ENCODE measurements at regions not wholly inside any gene's neighbourhood (a gene's known extent, or its start where the extent isn't known, plus 50 kb on each side); places are given as distances from the start of the nearest gene placed in this dataset.
A peak's percentile ranks its signal among the peaks of the same experiment; 100 is the strongest.

DNA sequence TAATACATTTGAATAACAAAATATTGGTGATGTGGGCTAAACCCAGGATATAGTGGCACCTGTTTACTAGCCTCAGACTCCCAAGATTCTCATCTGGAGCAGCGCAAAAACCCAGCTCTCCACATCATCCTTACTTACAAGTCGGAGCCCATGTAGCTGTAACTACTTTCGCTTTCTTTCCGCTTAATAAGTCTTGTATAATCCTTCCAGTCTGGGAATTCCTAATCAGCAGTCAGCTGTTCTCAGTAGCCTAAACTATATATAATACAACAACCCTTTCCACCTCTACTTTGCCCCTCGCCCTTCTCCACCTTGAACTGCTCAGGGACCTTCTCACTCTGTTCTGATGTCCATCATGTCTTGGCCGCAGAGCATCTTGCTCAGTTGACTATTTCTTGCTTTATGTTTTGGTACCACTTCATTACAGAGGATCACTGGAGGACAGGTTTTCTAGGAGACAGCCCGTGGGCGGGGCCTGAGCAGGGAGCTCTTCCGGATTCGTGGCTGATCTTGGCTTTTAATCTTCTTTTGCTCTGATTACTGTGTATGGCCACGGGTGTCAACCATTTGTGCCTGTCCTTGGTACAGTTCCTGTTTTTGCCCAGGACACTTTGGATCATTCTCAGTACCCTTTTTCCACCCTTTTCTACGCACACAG, 119.9 kb upstream of the SERTAD2 start:
- TF ChIP-seq, protein P1, sequence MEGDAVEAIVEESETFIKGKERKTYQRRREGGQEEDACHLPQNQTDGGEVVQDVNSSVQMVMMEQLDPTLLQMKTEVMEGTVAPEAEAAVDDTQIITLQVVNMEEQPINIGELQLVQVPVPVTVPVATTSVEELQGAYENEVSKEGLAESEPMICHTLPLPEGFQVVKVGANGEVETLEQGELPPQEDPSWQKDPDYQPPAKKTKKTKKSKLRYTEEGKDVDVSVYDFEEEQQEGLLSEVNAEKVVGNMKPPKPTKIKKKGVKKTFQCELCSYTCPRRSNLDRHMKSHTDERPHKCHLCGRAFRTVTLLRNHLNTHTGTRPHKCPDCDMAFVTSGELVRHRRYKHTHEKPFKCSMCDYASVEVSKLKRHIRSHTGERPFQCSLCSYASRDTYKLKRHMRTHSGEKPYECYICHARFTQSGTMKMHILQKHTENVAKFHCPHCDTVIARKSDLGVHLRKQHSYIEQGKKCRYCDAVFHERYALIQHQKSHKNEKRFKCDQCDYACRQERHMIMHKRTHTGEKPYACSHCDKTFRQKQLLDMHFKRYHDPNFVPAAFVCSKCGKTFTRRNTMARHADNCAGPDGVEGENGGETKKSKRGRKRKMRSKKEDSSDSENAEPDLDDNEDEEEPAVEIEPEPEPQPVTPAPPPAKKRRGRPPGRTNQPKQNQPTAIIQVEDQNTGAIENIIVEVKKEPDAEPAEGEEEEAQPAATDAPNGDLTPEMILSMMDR (IDR thresholded peaks at IDR 0.05) = no peak
- ATAC-seq (ENCODE audit: low FRiP score) = no peak
- no peak for DNase-seq (ENCODE audit: low spot score)

DNA sequence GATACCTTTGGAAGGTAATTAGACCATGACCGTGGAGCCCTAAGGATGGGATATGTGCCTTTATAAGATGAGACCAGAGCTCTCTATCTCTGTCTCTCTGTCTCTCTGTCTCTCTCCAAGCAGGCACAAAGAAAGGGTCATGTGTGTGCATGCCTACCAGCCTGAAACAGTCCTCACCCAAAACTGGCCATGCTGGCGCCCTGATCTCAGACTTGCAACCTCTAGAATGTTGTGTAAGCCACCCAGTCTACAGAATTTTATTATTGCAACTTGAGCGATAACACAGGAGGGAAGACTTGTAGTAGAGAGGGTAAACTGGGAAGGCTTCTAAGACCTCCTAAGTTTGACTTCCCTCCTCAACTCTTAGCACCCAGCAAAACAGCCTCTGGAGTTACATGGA, 124.1 kb upstream of the SERTAD2 start:
- TF ChIP-seq, protein P1 (IDR thresholded peaks at IDR 0.05) = no peak
- no peak for DNase-seq (ENCODE audit: low spot score)

DNA sequence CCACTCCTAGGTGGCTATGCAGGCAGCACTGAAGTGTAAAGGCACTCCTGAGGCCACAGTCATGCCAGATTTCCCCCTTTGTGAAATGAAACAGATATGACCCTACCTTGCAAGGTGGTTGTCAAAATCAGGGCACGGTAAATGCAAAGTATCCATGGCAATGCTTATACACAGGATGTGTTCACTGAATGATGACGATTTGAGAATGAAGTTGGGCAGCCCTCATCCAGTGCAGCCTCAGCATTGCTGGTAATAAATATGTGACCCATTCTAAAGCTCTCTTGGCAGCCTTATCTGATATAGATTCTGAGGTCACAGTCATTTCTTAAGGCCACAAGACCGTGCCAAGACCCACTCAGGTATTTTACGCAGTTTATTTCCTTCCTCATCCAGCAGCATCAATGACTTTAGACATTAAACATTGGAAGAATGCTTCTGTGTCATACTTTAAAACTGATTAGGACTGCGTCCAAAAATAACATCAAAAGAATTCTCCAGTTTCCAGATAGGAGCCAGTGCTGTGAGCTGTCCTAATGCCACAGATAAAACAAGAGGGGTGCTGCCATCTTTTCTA, 125.5 kb upstream of the SERTAD2 start:
- ATAC-seq (ENCODE audit: low FRiP score) (peak; percentile 63), DNase-seq (ENCODE audit: low spot score) (no peak)
- TF ChIP-seq, protein P1 (IDR thresholded peaks at IDR 0.05) = no peak

More for the DNA sequence above, 124.1 kb upstream of the SERTAD2 start:
- ATAC-seq (ENCODE audit: low FRiP score) = no peak

DNA sequence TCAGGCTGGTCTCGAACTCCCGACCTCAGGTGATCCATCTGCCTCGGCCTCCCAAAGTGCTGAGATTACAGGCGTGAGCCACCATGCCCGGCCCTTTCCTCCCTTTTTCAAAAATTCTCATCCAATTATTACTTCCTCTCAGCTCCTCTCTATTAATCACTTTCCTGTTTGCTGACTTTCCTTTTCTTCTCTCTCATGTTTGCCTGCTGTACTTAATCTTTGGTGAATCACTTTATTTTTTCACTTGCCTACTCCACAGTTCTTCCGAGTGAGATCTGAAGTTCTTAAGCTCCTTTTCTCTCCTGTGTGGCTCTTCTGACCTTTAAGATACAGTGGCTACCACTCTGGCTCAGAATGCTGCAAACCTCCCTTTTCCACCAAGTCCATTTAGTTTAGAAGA, 126.3 kb upstream of the SERTAD2 start:
- TF ChIP-seq, protein P1 (IDR thresholded peaks at IDR 0.05) = no peak
- DNase-seq (ENCODE audit: low spot score) (no peak), ATAC-seq (ENCODE audit: low FRiP score) (no peak)

DNA sequence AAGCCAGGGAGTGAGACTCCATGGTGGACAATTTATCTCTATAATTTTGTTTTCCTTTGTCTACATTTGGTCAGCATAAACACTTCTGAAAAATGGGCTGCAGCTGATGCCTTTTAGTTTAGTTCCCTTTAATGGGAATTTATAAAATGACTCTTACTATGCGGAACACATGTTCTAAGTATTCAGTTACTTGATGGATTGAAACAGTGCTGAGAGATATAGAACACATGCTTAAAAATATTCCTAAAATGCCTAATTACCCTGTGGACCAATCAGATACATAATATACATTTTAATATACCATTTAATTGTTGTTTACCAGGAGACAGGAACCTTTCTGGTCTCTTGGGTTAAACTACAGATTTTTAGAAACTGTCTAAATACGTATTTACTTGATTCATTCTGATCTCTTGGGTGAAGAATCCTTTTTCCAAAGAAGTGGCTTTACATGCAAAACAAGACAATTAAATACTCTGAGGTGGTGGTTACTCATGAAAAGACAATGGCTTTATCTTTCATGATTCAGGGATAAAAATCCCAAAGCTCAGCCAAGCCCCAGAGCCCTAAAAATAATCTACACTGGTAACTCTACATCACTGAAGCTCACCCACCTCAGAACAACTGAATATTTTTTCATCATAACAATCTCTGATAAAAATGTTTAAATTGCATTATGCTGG, 128.1 kb upstream of the SERTAD2 start:
- ATAC-seq (ENCODE audit: low FRiP score) = no peak
- DNase-seq (ENCODE audit: low spot score) = no peak
- TF ChIP-seq, protein P1 (IDR thresholded peaks at IDR 0.05) = no peak

DNA sequence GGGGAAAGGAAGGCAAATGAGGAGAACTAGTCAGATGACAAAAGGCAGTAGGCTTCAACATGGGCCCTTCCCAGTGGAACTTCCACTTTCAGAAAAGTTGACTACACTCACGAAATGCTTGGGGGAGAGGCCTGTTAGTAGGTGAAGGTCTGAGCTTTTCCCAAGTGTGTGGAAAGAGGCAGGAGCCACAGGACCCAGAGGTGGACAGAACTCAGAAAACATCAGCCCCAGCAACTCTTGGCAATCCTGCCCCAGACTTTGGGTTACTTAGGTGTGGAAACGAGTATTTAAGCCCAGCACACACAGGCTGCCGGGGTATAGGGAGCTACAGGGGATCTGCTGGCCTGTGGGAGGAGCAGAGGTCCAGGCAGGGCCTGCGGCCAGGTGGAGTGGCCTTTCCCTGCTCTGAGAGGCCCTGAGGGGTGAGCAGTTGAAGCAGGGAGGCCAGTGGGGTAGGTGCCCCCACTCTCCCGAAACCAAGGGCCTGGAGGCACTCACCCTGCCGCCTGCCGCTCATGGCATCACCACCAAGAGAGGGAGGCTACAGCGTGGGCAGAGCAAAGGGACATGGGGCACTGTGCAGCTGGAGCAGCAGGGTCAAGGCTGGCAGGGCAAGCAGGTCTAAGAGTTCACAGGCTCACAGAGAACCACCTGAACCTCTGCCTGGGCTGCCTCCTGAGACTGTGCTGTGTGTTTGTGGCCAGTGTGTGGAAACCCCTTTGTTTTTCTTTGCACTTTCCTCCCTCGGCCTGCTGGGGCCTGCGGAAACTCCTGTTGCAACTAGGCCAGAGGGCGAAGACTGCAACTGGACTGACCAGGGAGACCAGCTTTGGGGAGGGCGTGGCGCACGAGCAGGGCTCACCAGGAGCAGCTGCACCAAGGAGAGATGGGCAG, 130.7 kb upstream of the SERTAD2 start:
- DNase-seq (ENCODE audit: low spot score) (no peak), ATAC-seq (ENCODE audit: low FRiP score) (no peak)
- TF ChIP-seq, protein P1 (IDR thresholded peaks at IDR 0.05) = no peak
